OCI-LY7 (cell line): ENCODE measurements at regions not wholly inside any gene's neighbourhood (a gene's known extent, or its start where the extent isn't known, plus 50 kb on each side); places are given as distances from the start of the nearest gene placed in this dataset.

Experiments
- BruUV-seq: library from RNA; stranded (reverse); fragments of 400-500 nt; replicated peaks from 2 replicates; lab custom pipeline; 2021; lab: Mats Ljungman, UMichigan
- CTCF ChIA-PET: fragments of 300-600 bp; sonication (Branson Sonifier 250); formaldehyde crosslinking; loops from one replicate; lab custom pipeline; 2022; ENCODE audit warnings: antibody characterized with exemption; ENCODE audit not compliant: unreplicated experiment; lab: Charles Lee
- POLR2A ChIA-PET: fragments of 300-600 bp; sonication (Branson Sonifier 250); formaldehyde crosslinking; loops from one replicate; lab custom pipeline; 2022; ENCODE audit warnings: antibody characterized with exemption; lab: Charles Lee
- DNase-seq: peaks from one replicate; pipeline ENCODE4 v3.0.0-alpha.2; 2015; ENCODE audit warnings: low spot score
- H2AFZ ChIP-seq: fragments of 200-600 bp; sonication (generic), shearing (Covaris generic); 2 replicates; pipeline ENCODE4 v1.6.1; 2014; ENCODE audit warnings: mild to moderate bottlenecking, antibody characterized with exemption, low read length, moderate library complexity
- H3K27ac ChIP-seq: fragments of 200-600 bp; sonication (generic); 2 replicates; pipeline ENCODE4 v1.5.1; 2014; ENCODE audit warnings: mixed run types, low read depth, mild to moderate bottlenecking, moderate library complexity, low read length, inconsistent platforms; ENCODE audit not compliant: poor library complexity, severe bottlenecking
- H3K36me3 ChIP-seq: fragments of 200-600 bp; sonication (generic); 2 replicates; pipeline ENCODE4 v1.6.1; 2014; ENCODE audit warnings: mild to moderate bottlenecking, antibody characterized with exemption, low read length, moderate library complexity, mixed read lengths; ENCODE audit not compliant: insufficient read depth
- H3K4me1 ChIP-seq: fragments of 200-600 bp; sonication (generic); 2 replicates; pipeline ENCODE4 v1.5.1; 2014; ENCODE audit warnings: mild to moderate bottlenecking, low read length; ENCODE audit not compliant: insufficient read depth, poor library complexity, severe bottlenecking
- H3K4me2 ChIP-seq: fragments of 200-600 bp; sonication (generic); 2 replicates; pipeline ENCODE4 v1.6.1; 2014; ENCODE audit warnings: mild to moderate bottlenecking, low read length
- H3K4me3 ChIP-seq: fragments of 200-600 bp; sonication (generic); 2 replicates; pipeline ENCODE4 v1.5.1; 2014; ENCODE audit warnings: mild to moderate bottlenecking, low read depth, low read length; ENCODE audit not compliant: poor library complexity, severe bottlenecking
- H3K79me2 ChIP-seq: fragments of 200-600 bp; sonication (generic); 2 replicates; pipeline ENCODE4 v1.6.1; 2016; ENCODE audit warnings: low read depth, mild to moderate bottlenecking, low read length, moderate library complexity, mixed read lengths; ENCODE audit not compliant: insufficient read depth
- H3K9me2 ChIP-seq: fragments of 200-600 bp; sonication (generic); 2 replicates; pipeline ENCODE4 v1.6.1; 2016; ENCODE audit warnings: mild to moderate bottlenecking, low read length, mixed read lengths; ENCODE audit not compliant: insufficient read depth
- H3K9me3 ChIP-seq: fragments of 200-600 bp; sonication (generic); 2 replicates; pipeline ENCODE4 v1.6.1; 2014; ENCODE audit warnings: mild to moderate bottlenecking, mixed run types, low read length, mixed read lengths
- H4K20me1 ChIP-seq: fragments of 200-600 bp; sonication (generic); 2 replicates; pipeline ENCODE4 v1.6.1; 2014; ENCODE audit warnings: mild to moderate bottlenecking, antibody characterized with exemption, low read length, moderate library complexity, mixed read lengths; ENCODE audit not compliant: insufficient read depth
- CTCF ChIP-seq: fragments of 200-600 bp; sonication (generic); conservative IDR thresholded peaks from 2 replicates; pipeline ENCODE4 v1.5.1; 2014; ENCODE audit warnings: mild to moderate bottlenecking, antibody characterized with exemption, low read length, moderate library complexity, mixed read lengths
- EZH2phosphoT487 ChIP-seq: fragments of 200-600 bp; sonication (generic); IDR thresholded peaks from 2 replicates; pipeline ENCODE4 v1.6.1; 2018; ENCODE audit warnings: low read depth, borderline replicate concordance, mild to moderate bottlenecking, mixed run types, antibody characterized with exemption, low read length, moderate library complexity, mixed read lengths
- intact Hi-C: fragments of 100-400 bp; cut with micrococcal nuclease; formaldehyde crosslinking; loops from one replicate; pipeline ENCODE4 v1.10.0; 2022; ENCODE audit not compliant: unreplicated experiment

GRCh38 chr1:199163267-199163666 lies 524.4 kb downstream of the PTPRC start:
- H2AFZ ChIP-seq: no peak overlapping the region
- CTCF ChIA-PET: no interaction called here
- TF ChIP-seq EZH2phosphoT487: no peak
- TF ChIP-seq CTCF: no peak
- no peaks in the 10 kb centered on the region for H3K4me1 ChIP-seq
- H3K79me2 ChIP-seq: no peaks in the 10 kb centered on the region
- H3K36me3 ChIP-seq: no peaks in the 10 kb centered on the region
- no peaks in the 10 kb centered on the region for H3K9me2 ChIP-seq
- no peak overlapping the region for H3K4me3 ChIP-seq
- H4K20me1 ChIP-seq: no peaks in the 10 kb centered on the region; the same call in 1 of the 2 replicates
- intact Hi-C loops: no loop called here
- no peak for DNase-seq
- no TSS peak for BruUV-seq
- H3K9me3 ChIP-seq: no peaks in the 10 kb centered on the region
- no peak overlapping the region for H3K27ac ChIP-seq
- H3K4me2 ChIP-seq: no peak overlapping the region
- POLR2A ChIA-PET: interaction anchor here (0.6 kb wide), 1 partner anchor 41 kb away, joined by 3 read pairs; no protein-coding TSS in a partner anchor

GRCh38 chr1:199163670-199164069 lies 524.8 kb downstream of the PTPRC start:
- Histone ChIP-seq H3K4me1 (no peaks in the 10 kb centered on the region), H3K36me3 (no peaks in the 10 kb centered on the region), H3K4me3 (no peak overlapping the region), H3K27ac (no peak overlapping the region), H2AFZ (no peak overlapping the region), H4K20me1 (no peaks in the 10 kb centered on the region; the same call in 1 of the 2 replicates), H3K79me2 (no peaks in the 10 kb centered on the region), H3K9me3 (no peaks in the 10 kb centered on the region), H3K4me2 (no peak overlapping the region), H3K9me2 (no peaks in the 10 kb centered on the region)
- no peak for TF ChIP-seq EZH2phosphoT487
- no peak for TF ChIP-seq CTCF
- POLR2A ChIA-PET: interaction anchor here (0.6 kb wide), 1 partner anchor 41 kb away, joined by 3 read pairs; no protein-coding TSS in a partner anchor
- intact Hi-C loops: no loop called here
- no peak for DNase-seq
- CTCF ChIA-PET: no interaction called here
- BruUV-seq: no TSS peak

- Histone ChIP-seq H3K79me2 (no peaks in the 10 kb centered on the region), H3K4me2 (no peak overlapping the region), H3K9me3 (no peaks in the 10 kb centered on the region), H3K9me2 (no peaks in the 10 kb centered on the region), H4K20me1 (no peaks in the 10 kb centered on the region; the same call in 1 of the 2 replicates), H3K27ac (no peak overlapping the region), H3K4me3 (no peak overlapping the region), H3K4me1 (no peaks in the 10 kb centered on the region), H3K36me3 (no peaks in the 10 kb centered on the region), H2AFZ (no peak overlapping the region)
- POLR2A ChIA-PET: interaction anchor here (0.7 kb wide), 1 partner anchor 18 kb away, joined by 5 read pairs; no protein-coding TSS in a partner anchor
- no TSS peak for BruUV-seq
- no peak for DNase-seq
- TF ChIP-seq EZH2phosphoT487 (no peak), CTCF (no peak)
- intact Hi-C loops: no loop called here
- CTCF ChIA-PET: no interaction called here
Observed at GRCh38 chr1:199167460-199167859, 528.6 kb downstream of the PTPRC start.
